Germinal center (tissue), 1 donor: ENCODE measurements at regions not wholly inside any gene's neighbourhood (a gene's known extent, or its start where the extent isn't known, plus 50 kb on each side); places are given as distances from the start of the nearest gene placed in this dataset.

Experiments
- DNase-seq: peaks from one replicate; pipeline ENCODE4 v3.0.0; 2012; ENCODE audit warnings: mixed read lengths, low spot score

DNA sequence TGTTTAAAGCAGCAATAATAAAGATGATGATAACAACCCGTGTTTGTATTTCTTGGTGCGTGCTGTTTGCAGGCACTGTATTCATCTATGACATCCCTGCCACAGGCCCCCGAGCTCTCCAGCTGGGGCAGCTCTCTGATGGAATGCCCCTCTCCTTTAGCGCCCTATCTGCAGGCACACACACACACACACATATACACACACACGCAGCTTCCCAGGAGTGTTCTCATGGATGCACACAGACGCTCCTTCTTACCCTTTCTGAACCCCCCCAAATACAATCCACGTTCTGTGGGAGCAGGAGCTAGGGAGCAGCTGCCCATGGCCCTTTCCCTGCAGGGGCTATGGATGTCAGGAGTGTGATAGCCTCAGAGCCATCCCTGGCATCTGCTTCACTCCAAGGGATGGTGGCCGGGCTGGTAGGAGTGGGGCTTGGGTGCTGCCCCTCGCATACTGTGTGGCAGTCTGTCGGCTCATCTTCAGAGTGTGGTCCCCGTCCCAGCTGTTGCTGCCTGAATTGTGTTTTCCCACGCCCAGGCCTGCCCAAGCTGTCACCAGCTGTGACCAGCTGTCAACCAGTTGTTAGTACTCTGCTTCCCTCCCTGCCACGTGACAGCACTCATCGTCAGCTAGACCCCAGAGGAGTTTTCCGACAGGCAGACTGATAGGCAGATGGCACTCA is 50.8 kb upstream of the MYCN start:
- DNase-seq, result no peak

DNA sequence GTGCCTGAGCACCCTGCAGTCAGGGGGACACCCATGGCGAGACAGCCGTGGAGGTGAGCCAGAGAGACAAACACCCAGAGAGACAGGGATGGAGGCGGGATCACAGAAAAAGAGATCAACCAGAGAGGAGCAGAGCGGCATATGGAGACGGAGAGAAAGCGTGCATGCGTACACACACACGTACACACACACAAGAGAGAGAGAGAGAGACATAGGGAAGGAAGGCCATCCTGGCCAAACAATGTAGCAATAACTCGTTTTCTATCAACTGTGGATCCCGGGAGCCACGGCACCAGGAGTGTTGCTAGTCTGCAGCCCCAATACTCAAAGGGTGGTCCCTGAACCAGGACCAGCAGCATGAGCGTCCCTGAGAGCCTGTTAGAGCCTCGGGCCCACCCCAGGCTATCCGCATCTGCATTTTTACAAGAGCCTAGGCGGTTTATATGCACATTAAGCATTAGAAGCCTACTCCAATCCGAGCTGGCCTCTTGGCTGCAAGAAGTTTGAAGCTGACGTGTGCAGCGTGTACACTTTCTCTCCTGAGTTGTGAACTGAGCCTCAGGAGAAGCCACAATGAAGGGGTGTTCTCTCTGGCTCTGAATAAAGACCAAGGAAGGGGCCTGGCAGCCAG is 50.1 kb upstream of the MYCN start:
- no peak for DNase-seq
